Heart left ventricle (tissue), 13 donors: ENCODE measurements at regions not wholly inside any gene's neighbourhood (a gene's known extent, or its start where the extent isn't known, plus 50 kb on each side); places are given as distances from the start of the nearest gene placed in this dataset.

ENCODE experiments used
- CTCF ChIP-seq, 12 donors: fragments of 200-600 bp; sonication (generic) in 4 of 12; IDR thresholded peaks; one replicate each; pipeline versions ENCODE4 v1.5.0 to v1.8.0; 2018 to 2022; ENCODE audit warnings: antibody characterized with exemption in 12 of 12, mild to moderate bottlenecking in 5 of 12
- POLR2A ChIP-seq, 2 donors: fragments of 450-650 bp; IDR thresholded peaks; one replicate each; pipeline ENCODE4 v1.6.1; 2017; ENCODE audit warnings: antibody characterized with exemption in 2 of 2, mild to moderate bottlenecking in 2 of 2, moderate library complexity in 2 of 2
- donor health status: ischemic (EF 13 %, LVEDD 7.1; RV severe dilation, severe dysfunction).
- donor health status: DM: no; HTN: yes; CAD: no.
- donor health status: DM: no; HTN: no; CAD: no.
- donor health status: ischemic (EF 25% LVEDD 6.9; RV normal size, moderate dysfunction).
- donor health status: ischemic (EF 25% LVEDD 5.7; RV mildly dilated, moderate dysfunction).
- donor health status: ischemic (EF 35%, LVEDD 5.7; RV mildly dilated, moderate dysfunction).
- donor health status: nonischemic (EF 11% LVEDD 7.7; RV severe dilation, severe dysfunction).
- donor health status: DM: yes; HTN: yes; CAD: no.
- donor health status: PGD.
- donor health status: ischemic (EF 29% LVEDD 5.4; RV normal size, mild dysfunction).
- donor health status: nonischemic (EF 23%, LVEDD 6.1; RV moderate dilation, normal function).

GRCh38 chr6:25122622-25123237, 156.4 kb upstream of the CARMIL1 start:
- TF ChIP-seq CTCF (IDR thresholded peaks at IDR 0.05) = no peak
- no peak for TF ChIP-seq POLR2A (IDR thresholded peaks at IDR 0.05)
